ENCODE measurements at regions not wholly inside any gene's neighbourhood (a gene's known extent, or its start where the extent isn't known, plus 50 kb on each side); places are given as distances from the start of the nearest gene placed in this dataset.
"Not testable (repeated sequence)": the region's sequence is repeated elsewhere in the genome, so short reads cannot be mapped to it uniquely, and the experiment has no call there.

GRCh38 chr12:25320123-25321006 is 69.6 kb upstream of the KRAS start:
- H3K4me3 ChIP-seq (ENCODE audit: low read length), result no peak overlapping the region
- DNase-seq, result peak; percentile 7
- no peaks in the 10 kb centered on the region for H3K4me1 ChIP-seq (ENCODE audit: control insufficient read depth, insufficient read depth, low read length)
- WGBS (ENCODE audit: insufficient coverage), result no CpG with 5 or more reads among the region's 5 CpGs
- H3K27ac ChIP-seq (ENCODE audit: low read length), result no peak overlapping the region
- no peaks in the 10 kb centered on the region for H3K36me3 ChIP-seq (ENCODE audit: control insufficient read depth, insufficient read depth, low read length)
- H3K27me3 ChIP-seq (ENCODE audit: control insufficient read depth, insufficient read depth, low read length), result no peaks in the 10 kb centered on the region
- H3K9me3 ChIP-seq (replicated peaks; ENCODE audit: control insufficient read depth, low read depth, low read length), result no peaks in the 10 kb centered on the region

GRCh38 chr12:25319233-25319984 is 68.7 kb upstream of the KRAS start:
- Histone ChIP-seq H3K4me1 (ENCODE audit: control insufficient read depth, insufficient read depth, low read length) (no peaks in the 10 kb centered on the region), H3K9me3 (replicated peaks; ENCODE audit: control insufficient read depth, low read depth, low read length) (no peaks in the 10 kb centered on the region), H3K4me3 (ENCODE audit: low read length) (no peak overlapping the region), H3K36me3 (ENCODE audit: control insufficient read depth, insufficient read depth, low read length) (no peaks in the 10 kb centered on the region), H3K27me3 (ENCODE audit: control insufficient read depth, insufficient read depth, low read length) (no peaks in the 10 kb centered on the region), H3K27ac (ENCODE audit: low read length) (no peak overlapping the region)
- no peak for DNase-seq
- 100% methylated on average over 5 of the region's 7 CpGs for WGBS (ENCODE audit: insufficient coverage)

- Histone ChIP-seq H3K4me3 (ENCODE audit: low read length) (no peak overlapping the region), H3K9me3 (replicated peaks; ENCODE audit: control insufficient read depth, low read depth, low read length) (no peaks in the 10 kb centered on the region), H3K27me3 (ENCODE audit: control insufficient read depth, insufficient read depth, low read length) (no peaks in the 10 kb centered on the region), H3K36me3 (ENCODE audit: control insufficient read depth, insufficient read depth, low read length) (no peaks in the 10 kb centered on the region), H3K27ac (ENCODE audit: low read length) (no peak overlapping the region), H3K4me1 (ENCODE audit: control insufficient read depth, insufficient read depth, low read length) (no peaks in the 10 kb centered on the region)
- DNase-seq, result no peak
- no CpG with 5 or more reads among the region's 4 CpGs for WGBS (ENCODE audit: insufficient coverage)
These were observed 66.8 kb upstream of the KRAS start for GRCh38 chr12:25317553-25317952.

GRCh38 chr12:25315388-25315787 is 64.7 kb upstream of the KRAS start:
- Histone ChIP-seq H3K36me3 (ENCODE audit: control insufficient read depth, insufficient read depth, low read length) (no peaks in the 10 kb centered on the region), H3K9me3 (replicated peaks; ENCODE audit: control insufficient read depth, low read depth, low read length) (no peaks in the 10 kb centered on the region), H3K4me1 (ENCODE audit: control insufficient read depth, insufficient read depth, low read length) (no peaks in the 10 kb centered on the region), H3K27me3 (ENCODE audit: control insufficient read depth, insufficient read depth, low read length) (no peaks in the 10 kb centered on the region), H3K4me3 (ENCODE audit: low read length) (no peak overlapping the region), H3K27ac (ENCODE audit: low read length) (no peak overlapping the region)
- no peak for DNase-seq

- H3K27ac ChIP-seq (ENCODE audit: low read length); H3K4me1 ChIP-seq (ENCODE audit: control insufficient read depth, insufficient read depth, low read length); H3K36me3 ChIP-seq (ENCODE audit: control insufficient read depth, insufficient read depth, low read length); H3K4me3 ChIP-seq (ENCODE audit: low read length); H3K27me3 ChIP-seq (ENCODE audit: control insufficient read depth, insufficient read depth, low read length); H3K9me3 ChIP-seq (replicated peaks; ENCODE audit: control insufficient read depth, low read depth, low read length); DNase-seq: not testable (repeated sequence)
- WGBS (ENCODE audit: insufficient coverage), result 95% methylated on average over 2 of the region's 4 CpGs
These were observed 62.7 kb upstream of the KRAS start for GRCh38 chr12:25313266-25313990.

GRCh38 chr12:25311506-25311905 is 60.8 kb upstream of the KRAS start:
- Histone ChIP-seq H3K27ac (ENCODE audit: low read length) (no peak overlapping the region), H3K9me3 (replicated peaks; ENCODE audit: control insufficient read depth, low read depth, low read length) (no peaks in the 10 kb centered on the region), H3K36me3 (ENCODE audit: control insufficient read depth, insufficient read depth, low read length) (no peaks in the 10 kb centered on the region), H3K27me3 (ENCODE audit: control insufficient read depth, insufficient read depth, low read length) (no peaks in the 10 kb centered on the region), H3K4me1 (ENCODE audit: control insufficient read depth, insufficient read depth, low read length) (no peaks in the 10 kb centered on the region), H3K4me3 (ENCODE audit: low read length) (no peak overlapping the region)
- 44% methylated on average over 2 of the region's 3 CpGs for WGBS (ENCODE audit: insufficient coverage)
- DNase-seq, result no peak

GRCh38 chr12:25310071-25310470 is 59.3 kb upstream of the KRAS start:
- no CpG with 5 or more reads among the region's 2 CpGs for WGBS (ENCODE audit: insufficient coverage)
- DNase-seq, result not testable (repeated sequence)

GRCh38 chr12:25308756-25309155 is 58.0 kb upstream of the KRAS start:
- no peaks in the 10 kb centered on the region for H3K4me1 ChIP-seq (ENCODE audit: control insufficient read depth, insufficient read depth, low read length)
- WGBS (ENCODE audit: insufficient coverage), result no CpG with 5 or more reads among the region's 1 CpG
- H3K27ac ChIP-seq (ENCODE audit: low read length), result no peak overlapping the region
- H3K36me3 ChIP-seq (ENCODE audit: control insufficient read depth, insufficient read depth, low read length), result no peaks in the 10 kb centered on the region
- no peaks in the 10 kb centered on the region for H3K27me3 ChIP-seq (ENCODE audit: control insufficient read depth, insufficient read depth, low read length)
- no peak overlapping the region for H3K4me3 ChIP-seq (ENCODE audit: low read length)
- DNase-seq, result no peak
- H3K9me3 ChIP-seq (replicated peaks; ENCODE audit: control insufficient read depth, low read depth, low read length), result no peaks in the 10 kb centered on the region

More at GRCh38 chr12:25310071-25310470, 59.3 kb upstream of the KRAS start:
- not testable (repeated sequence) for H3K36me3 ChIP-seq (ENCODE audit: control insufficient read depth, insufficient read depth, low read length); H3K27me3 ChIP-seq (ENCODE audit: control insufficient read depth, insufficient read depth, low read length); H3K4me3 ChIP-seq (ENCODE audit: low read length); H3K27ac ChIP-seq (ENCODE audit: low read length); H3K4me1 ChIP-seq (ENCODE audit: control insufficient read depth, insufficient read depth, low read length); H3K9me3 ChIP-seq (replicated peaks; ENCODE audit: control insufficient read depth, low read depth, low read length)

- Histone ChIP-seq H3K27ac (ENCODE audit: low read length) (no peak overlapping the region), H3K36me3 (ENCODE audit: control insufficient read depth, insufficient read depth, low read length) (no peaks in the 10 kb centered on the region), H3K4me1 (ENCODE audit: control insufficient read depth, insufficient read depth, low read length) (no peaks in the 10 kb centered on the region), H3K9me3 (replicated peaks; ENCODE audit: control insufficient read depth, low read depth, low read length) (no peaks in the 10 kb centered on the region), H3K27me3 (ENCODE audit: control insufficient read depth, insufficient read depth, low read length) (no peaks in the 10 kb centered on the region), H3K4me3 (ENCODE audit: low read length) (no peak overlapping the region)
- no CpG with 5 or more reads among the region's 1 CpG for WGBS (ENCODE audit: insufficient coverage)
- DNase-seq, result no peak
These were observed 57.1 kb upstream of the KRAS start for GRCh38 chr12:25307818-25308217.

GRCh38 chr12:25301798-25302197 is 51.1 kb upstream of the KRAS start:
- DNase-seq, result no peak
- no peak overlapping the region for H3K27ac ChIP-seq (ENCODE audit: low read length)
- H3K9me3 ChIP-seq (replicated peaks; ENCODE audit: control insufficient read depth, low read depth, low read length), result no peaks in the 10 kb centered on the region
- no peak overlapping the region for H3K4me3 ChIP-seq (ENCODE audit: low read length)
- no peaks in the 10 kb centered on the region for H3K4me1 ChIP-seq (ENCODE audit: control insufficient read depth, insufficient read depth, low read length)
- no peaks in the 10 kb centered on the region for H3K27me3 ChIP-seq (ENCODE audit: control insufficient read depth, insufficient read depth, low read length)
- 46% methylated on average over 2 of the region's 3 CpGs for WGBS (ENCODE audit: insufficient coverage)
- no peaks in the 10 kb centered on the region for H3K36me3 ChIP-seq (ENCODE audit: control insufficient read depth, insufficient read depth, low read length)
